ENCODE measurements at regions not wholly inside any gene's neighbourhood (a gene's known extent, or its start where the extent isn't known, plus 50 kb on each side); places are given as distances from the start of the nearest gene placed in this dataset.

DNA sequence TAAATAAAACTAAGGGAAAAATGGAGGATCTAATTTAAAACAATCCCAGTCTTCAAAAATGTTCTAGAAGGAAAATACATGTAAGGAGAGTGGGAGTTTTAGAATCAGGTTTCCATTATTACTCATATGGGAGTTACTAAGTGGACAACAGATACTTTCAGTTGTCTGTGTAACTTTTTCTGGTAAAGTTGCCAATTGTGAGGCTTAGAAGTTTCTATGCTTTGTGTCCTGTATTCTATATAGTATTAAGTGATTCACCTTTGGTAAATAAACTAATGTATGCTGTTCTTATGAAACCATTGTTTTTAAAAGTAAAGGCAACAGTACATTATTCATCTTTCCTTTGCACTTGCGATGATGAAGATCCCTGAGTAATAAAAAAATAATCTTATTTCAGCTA is 274.9 kb downstream of the NR4A2 start:
- Histone ChIP-seq H3K9me3 (no peaks in the 10 kb centered on the region), H3K9me2 (no peaks in the 10 kb centered on the region), H3K36me3 (replicated peaks in 1 of 2; ENCODE audit: control insufficient read depth in 1 of 2, insufficient read depth in 2 of 2, low read length in 1 of 2) (no peaks in the 10 kb centered on the region), H3K4me2 (no peak overlapping the region), H4K20me1 (ENCODE audit: insufficient read depth) (no peaks in the 10 kb centered on the region), H3K27ac (ENCODE audit: low read depth in 2 of 2, low read length in 1 of 2) (no peak overlapping the region), H3K9ac (no peak overlapping the region), H2AFZ (ENCODE audit: low read depth) (no peak overlapping the region), H3K4me3 (ENCODE audit: low read depth in 2 of 2, low read length in 1 of 2) (no peak overlapping the region), H3K79me2 (ENCODE audit: insufficient read depth) (no peaks in the 10 kb centered on the region), H3F3A (replicated peaks; ENCODE audit: insufficient read depth) (no peaks in the 10 kb centered on the region), H3K4me1 (ENCODE audit: control insufficient read depth in 1 of 2, insufficient read depth in 2 of 2, low read depth in 1 of 2, low read length in 1 of 2) (no peaks in the 10 kb centered on the region), H3K27me3 (ENCODE audit: insufficient read depth) (no peaks in the 10 kb centered on the region; the same call in 1 of the 2 replicates)
- ChIA-PET POLR2A (no interaction called here), CTCF (no interaction called here)
- DNase-seq: no peak
- 4% methylated on average over 1 of the region's 1 CpG for WGBS (ENCODE audit: low lambda C conversion rate)
- TF ChIP-seq, protein P1, sequence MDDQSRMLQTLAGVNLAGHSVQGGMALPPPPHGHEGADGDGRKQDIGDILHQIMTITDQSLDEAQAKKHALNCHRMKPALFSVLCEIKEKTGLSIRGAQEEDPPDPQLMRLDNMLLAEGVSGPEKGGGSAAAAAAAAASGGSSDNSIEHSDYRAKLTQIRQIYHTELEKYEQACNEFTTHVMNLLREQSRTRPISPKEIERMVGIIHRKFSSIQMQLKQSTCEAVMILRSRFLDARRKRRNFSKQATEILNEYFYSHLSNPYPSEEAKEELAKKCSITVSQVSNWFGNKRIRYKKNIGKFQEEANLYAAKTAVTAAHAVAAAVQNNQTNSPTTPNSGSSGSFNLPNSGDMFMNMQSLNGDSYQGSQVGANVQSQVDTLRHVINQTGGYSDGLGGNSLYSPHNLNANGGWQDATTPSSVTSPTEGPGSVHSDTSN (IDR thresholded peaks at IDR 0.05): no peak
- TF ChIP-seq, protein P2, sequence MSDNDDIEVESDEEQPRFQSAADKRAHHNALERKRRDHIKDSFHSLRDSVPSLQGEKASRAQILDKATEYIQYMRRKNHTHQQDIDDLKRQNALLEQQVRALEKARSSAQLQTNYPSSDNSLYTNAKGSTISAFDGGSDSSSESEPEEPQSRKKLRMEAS (IDR thresholded peaks at IDR 0.05; ENCODE audit: low read depth): no peak
- TF ChIP-seq TEAD4 (IDR thresholded peaks at IDR 0.05; ENCODE audit: borderline replicate concordance, insufficient read depth) (no peak), SMC3 (IDR thresholded peaks at IDR 0.05; ENCODE audit: low read depth, low read length) (no peak), RCOR1 (IDR thresholded peaks at IDR 0.05; ENCODE audit: low read length) (no peak), YY1 (IDR thresholded peaks at IDR 0.05; ENCODE audit: low read depth) (no peak), SIN3A (IDR thresholded peaks at IDR 0.05; ENCODE audit: borderline replicate concordance, low read depth, low read length) (no peak), ELF1 (IDR thresholded peaks at IDR 0.05) (no peak), POLR2AphosphoS5 (IDR thresholded peaks at IDR 0.05; ENCODE audit: low read depth, low read length) (no peak), GATA2 (CRISPR knock-in tag; IDR thresholded peaks at IDR 0.05) (no peak), MXI1 (IDR thresholded peaks at IDR 0.05; ENCODE audit: low read depth, low read length) (no peak), EP300 (IDR thresholded peaks at IDR 0.05; ENCODE audit: borderline replicate concordance in 1 of 2, low read depth in 1 of 2, low read length in 1 of 2) (no peak)
- TF ChIP-seq, protein P3, sequence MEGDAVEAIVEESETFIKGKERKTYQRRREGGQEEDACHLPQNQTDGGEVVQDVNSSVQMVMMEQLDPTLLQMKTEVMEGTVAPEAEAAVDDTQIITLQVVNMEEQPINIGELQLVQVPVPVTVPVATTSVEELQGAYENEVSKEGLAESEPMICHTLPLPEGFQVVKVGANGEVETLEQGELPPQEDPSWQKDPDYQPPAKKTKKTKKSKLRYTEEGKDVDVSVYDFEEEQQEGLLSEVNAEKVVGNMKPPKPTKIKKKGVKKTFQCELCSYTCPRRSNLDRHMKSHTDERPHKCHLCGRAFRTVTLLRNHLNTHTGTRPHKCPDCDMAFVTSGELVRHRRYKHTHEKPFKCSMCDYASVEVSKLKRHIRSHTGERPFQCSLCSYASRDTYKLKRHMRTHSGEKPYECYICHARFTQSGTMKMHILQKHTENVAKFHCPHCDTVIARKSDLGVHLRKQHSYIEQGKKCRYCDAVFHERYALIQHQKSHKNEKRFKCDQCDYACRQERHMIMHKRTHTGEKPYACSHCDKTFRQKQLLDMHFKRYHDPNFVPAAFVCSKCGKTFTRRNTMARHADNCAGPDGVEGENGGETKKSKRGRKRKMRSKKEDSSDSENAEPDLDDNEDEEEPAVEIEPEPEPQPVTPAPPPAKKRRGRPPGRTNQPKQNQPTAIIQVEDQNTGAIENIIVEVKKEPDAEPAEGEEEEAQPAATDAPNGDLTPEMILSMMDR (IDR thresholded peaks at IDR 0.05): no peak
- TF ChIP-seq, protein P4, sequence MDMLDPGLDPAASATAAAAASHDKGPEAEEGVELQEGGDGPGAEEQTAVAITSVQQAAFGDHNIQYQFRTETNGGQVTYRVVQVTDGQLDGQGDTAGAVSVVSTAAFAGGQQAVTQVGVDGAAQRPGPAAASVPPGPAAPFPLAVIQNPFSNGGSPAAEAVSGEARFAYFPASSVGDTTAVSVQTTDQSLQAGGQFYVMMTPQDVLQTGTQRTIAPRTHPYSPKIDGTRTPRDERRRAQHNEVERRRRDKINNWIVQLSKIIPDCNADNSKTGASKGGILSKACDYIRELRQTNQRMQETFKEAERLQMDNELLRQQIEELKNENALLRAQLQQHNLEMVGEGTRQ (IDR thresholded peaks at IDR 0.05; ENCODE audit: borderline replicate concordance, low read depth, low read length): no peak
- TF ChIP-seq, protein P5, sequence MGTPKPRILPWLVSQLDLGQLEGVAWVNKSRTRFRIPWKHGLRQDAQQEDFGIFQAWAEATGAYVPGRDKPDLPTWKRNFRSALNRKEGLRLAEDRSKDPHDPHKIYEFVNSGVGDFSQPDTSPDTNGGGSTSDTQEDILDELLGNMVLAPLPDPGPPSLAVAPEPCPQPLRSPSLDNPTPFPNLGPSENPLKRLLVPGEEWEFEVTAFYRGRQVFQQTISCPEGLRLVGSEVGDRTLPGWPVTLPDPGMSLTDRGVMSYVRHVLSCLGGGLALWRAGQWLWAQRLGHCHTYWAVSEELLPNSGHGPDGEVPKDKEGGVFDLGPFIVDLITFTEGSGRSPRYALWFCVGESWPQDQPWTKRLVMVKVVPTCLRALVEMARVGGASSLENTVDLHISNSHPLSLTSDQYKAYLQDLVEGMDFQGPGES (IDR thresholded peaks at IDR 0.05; ENCODE audit: low read depth, low read length): no peak
